Activated CD4-positive, alpha-beta T cell treated with anti-CD3 and anti-CD28 coated beads, Interleukin-2, amount 10 ng/mL, durations not matched to agents 7 days and 5 days (primary cell): ENCODE measurements at regions not wholly inside any gene's neighbourhood (a gene's known extent, or its start where the extent isn't known, plus 50 kb on each side); places are given as distances from the start of the nearest gene placed in this dataset.

ENCODE experiments used
- CTCF ChIA-PET: fragments of 350-600 bp; sonication (Branson Sonifier 250); formaldehyde crosslinking; loops from one replicate; lab custom pipeline; 2021; ENCODE audit warnings: antibody characterized with exemption; lab: Charles Lee
- POLR2A ChIA-PET: fragments of 350-600 bp; sonication (Branson Sonifier 250); formaldehyde crosslinking; loops from one replicate; lab custom pipeline; 2021; ENCODE audit warnings: antibody characterized with exemption; lab: Charles Lee
- DNase-seq: peaks from one replicate; pipeline ENCODE4 v3.0.0-alpha.2; 2020
- H3K27ac Mint-ChIP-seq: one replicate; pipeline ENCODE4 v1.8.0; 2021; ENCODE audit warnings: mild to moderate bottlenecking, moderate library complexity, mixed read lengths
- H3K27me3 Mint-ChIP-seq: one replicate; pipeline ENCODE4 v1.8.0; 2021; ENCODE audit warnings: mixed read lengths
- H3K36me3 Mint-ChIP-seq: one replicate; pipeline ENCODE4 v1.8.0; 2021; ENCODE audit warnings: low read depth, mixed read lengths
- H3K4me1 Mint-ChIP-seq: one replicate; pipeline ENCODE4 v1.8.0; 2021; ENCODE audit warnings: mixed read lengths
- H3K4me3 Mint-ChIP-seq: one replicate; pipeline ENCODE4 v1.8.0; 2021; ENCODE audit warnings: mild to moderate bottlenecking, moderate library complexity, mixed read lengths
- H3K9me3 Mint-ChIP-seq: one replicate; pipeline ENCODE4 v1.8.0; 2021; ENCODE audit warnings: mixed read lengths

DNA sequence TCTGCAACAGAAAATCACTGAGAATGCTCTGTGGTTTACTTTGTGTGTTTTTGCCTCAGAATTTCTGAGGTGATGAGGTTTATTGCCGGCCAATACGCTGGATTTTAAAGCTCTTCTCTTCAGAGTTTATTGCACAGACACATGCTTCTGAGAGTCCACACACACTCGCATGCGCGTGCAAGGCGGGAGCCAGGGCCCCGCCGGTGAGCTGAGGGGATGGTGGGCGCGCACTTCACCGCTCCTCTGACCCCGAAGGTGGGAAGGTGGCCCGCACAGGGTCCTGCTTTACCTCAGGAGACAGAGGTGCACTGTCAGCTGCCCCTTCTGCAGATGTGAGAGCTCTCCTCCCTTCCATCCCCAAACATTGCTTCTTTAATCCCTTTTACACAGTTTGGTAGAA is 158.4 kb upstream of the MAGI3 start:
- Mint-ChIP-seq H3K4me1 (no peaks in the 10 kb centered on the region), H3K4me3 (no peak overlapping the region), H3K36me3 (no peaks in the 10 kb centered on the region), H3K27me3 (peaks cover 15% of the 10 kb centered on the region), H3K9me3 (no peaks in the 10 kb centered on the region), H3K27ac (no peak overlapping the region)
- POLR2A ChIA-PET, result no interaction called here
- DNase-seq, result no peak
- CTCF ChIA-PET, result interaction anchor here (0.7 to 1.3 kb wide), 2 partner anchors 11 to 221 kb away, joined by 3 read pairs; no protein-coding TSS in a partner anchor

DNA sequence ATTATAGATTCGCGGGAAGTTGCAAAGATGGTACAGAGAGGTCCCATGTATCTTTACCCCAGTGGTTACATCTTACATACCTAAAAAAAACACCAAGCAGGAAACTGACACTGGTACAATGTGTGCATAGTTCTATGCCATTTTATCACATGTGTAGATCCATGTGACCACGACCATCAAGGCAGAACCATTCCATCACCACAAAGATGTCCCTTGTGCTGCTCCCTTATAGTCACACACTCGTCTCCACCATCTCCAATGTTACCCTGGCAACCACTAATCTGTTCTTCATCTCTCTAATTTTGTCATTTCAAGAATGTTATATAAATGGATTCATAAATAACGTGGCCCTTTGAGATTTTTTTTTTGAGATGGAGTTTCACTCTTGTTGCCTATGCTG is 156.9 kb upstream of the MAGI3 start:
- POLR2A ChIA-PET, result no interaction called here
- CTCF ChIA-PET, result no interaction called here
- H3K36me3 Mint-ChIP-seq, result no peaks in the 10 kb centered on the region
- H3K9me3 Mint-ChIP-seq, result no peaks in the 10 kb centered on the region
- H3K4me1 Mint-ChIP-seq, result no peaks in the 10 kb centered on the region
- no peak overlapping the region for H3K27ac Mint-ChIP-seq
- no peak for DNase-seq
- no peak overlapping the region for H3K4me3 Mint-ChIP-seq
- H3K27me3 Mint-ChIP-seq, result peaks cover 12% of the 10 kb centered on the region

DNA sequence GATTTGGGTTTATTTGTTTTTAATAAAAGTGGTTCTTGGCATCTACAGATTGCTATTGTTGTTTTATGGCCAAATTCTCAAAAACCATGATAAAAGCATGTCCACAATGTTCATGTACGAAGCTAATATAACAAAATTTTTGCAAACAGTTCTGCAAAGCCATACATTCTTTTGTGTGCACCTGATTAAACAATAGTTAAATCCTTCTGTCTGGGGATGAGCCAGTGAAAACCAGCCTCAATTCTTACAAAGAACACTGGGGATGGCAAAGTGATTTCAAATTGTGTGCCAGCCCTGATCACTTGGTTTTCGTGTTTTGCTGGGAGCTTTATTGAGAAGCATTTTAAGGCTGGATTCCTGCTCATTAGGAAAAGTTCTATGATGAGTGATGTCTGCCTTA is 149.1 kb upstream of the MAGI3 start:
- POLR2A ChIA-PET, result interaction anchor here (0.7 kb wide), 1 partner anchor 709 kb away, joined by 4 read pairs; no protein-coding TSS in a partner anchor
- CTCF ChIA-PET, result no interaction called here
- Mint-ChIP-seq H3K27ac (no peak overlapping the region), H3K4me1 (no peaks in the 10 kb centered on the region), H3K9me3 (no peaks in the 10 kb centered on the region), H3K36me3 (no peaks in the 10 kb centered on the region), H3K27me3 (no peaks in the 10 kb centered on the region), H3K4me3 (no peak overlapping the region)
- no peak for DNase-seq

DNA sequence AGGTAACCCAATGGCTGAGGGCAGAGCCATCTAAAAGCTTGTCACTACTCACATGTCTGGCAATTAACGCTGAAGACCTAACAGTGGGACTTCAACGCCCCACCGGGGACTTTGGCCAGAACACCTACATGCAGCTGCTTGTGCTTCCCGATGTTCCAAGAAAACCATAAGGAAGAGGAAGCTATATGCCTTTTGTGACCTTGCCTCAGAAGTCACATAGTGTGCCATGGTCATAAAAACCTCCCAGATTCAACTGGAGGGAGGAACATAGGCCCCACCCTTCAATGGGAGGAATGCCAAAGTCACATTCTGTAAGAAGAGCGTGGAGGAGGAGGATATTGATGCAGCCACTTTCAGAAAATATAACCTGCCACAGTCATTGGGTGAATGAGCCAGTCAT is 147.8 kb upstream of the MAGI3 start:
- Mint-ChIP-seq H3K9me3 (no peaks in the 10 kb centered on the region), H3K4me3 (no peak overlapping the region), H3K27me3 (no peaks in the 10 kb centered on the region), H3K4me1 (no peaks in the 10 kb centered on the region), H3K27ac (no peak overlapping the region), H3K36me3 (no peaks in the 10 kb centered on the region)
- ChIA-PET CTCF (no interaction called here), POLR2A (no interaction called here)
- no peak for DNase-seq

DNA sequence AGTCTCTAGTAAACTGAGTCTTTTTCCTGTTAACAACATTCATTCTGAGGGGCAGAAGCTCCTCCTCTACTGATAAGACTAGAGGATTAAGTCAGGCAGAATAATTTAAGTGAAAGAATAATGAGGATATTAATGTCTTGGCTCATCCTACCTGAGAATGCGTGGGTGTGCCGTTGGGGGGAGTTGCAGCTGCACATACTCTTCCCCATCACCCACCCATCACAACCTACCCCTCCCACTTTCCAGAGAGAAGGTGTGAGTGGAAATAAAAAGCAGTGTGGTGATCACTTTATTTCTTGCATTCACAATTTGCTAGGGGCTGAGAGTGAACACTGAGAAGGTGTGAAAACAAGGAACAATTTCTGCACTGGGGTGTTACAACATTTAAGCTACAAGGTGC is 146.8 kb upstream of the MAGI3 start:
- ChIA-PET CTCF (no interaction called here), POLR2A (no interaction called here)
- no peaks in the 10 kb centered on the region for H3K4me1 Mint-ChIP-seq

DNA sequence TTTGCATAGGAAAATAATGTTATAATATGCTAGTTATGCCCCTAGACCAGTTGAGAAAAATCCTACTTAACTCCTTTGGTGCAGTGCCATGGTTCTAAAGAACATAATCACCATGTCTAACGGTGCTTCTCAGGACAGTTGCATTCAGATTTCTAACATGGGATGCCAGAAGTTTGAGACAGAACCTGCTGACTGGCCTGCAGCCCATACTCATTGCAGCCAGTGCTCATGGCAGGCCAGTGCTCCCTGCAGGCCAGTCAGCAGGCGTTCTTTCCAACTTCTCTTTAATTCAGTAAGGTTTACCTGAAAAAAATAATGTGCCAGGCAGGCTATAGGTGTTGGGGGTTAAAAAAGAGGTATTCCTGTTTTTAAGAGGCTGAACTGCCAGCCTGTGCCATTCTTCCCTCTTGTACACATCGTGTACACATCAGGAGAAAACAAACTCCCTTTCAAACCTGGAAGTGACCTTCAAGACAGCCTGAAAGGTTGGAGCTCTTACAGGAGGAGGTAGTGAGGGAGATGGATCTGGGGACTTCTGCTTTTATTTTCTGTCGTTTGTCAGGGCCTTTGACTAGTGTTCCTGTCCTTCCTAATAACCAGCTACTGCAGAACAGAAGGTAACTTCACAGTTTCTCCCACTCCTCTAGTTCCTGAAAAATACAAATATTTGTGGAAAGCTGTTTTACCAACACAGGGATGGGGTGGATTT is 146.0 kb upstream of the MAGI3 start:
- no peaks in the 10 kb centered on the region for H3K4me1 Mint-ChIP-seq
- H3K4me3 Mint-ChIP-seq, result no peak overlapping the region
- no peak for DNase-seq
- no peaks in the 10 kb centered on the region for H3K36me3 Mint-ChIP-seq
- no peaks in the 10 kb centered on the region for H3K9me3 Mint-ChIP-seq
- no peaks in the 10 kb centered on the region for H3K27me3 Mint-ChIP-seq
- no peak overlapping the region for H3K27ac Mint-ChIP-seq
- ChIA-PET CTCF (no interaction called here), POLR2A (no interaction called here)

More for the DNA sequence above, 146.8 kb upstream of the MAGI3 start:
- DNase-seq, result no peak
- H3K4me3 Mint-ChIP-seq, result no peak overlapping the region
- no peaks in the 10 kb centered on the region for H3K27me3 Mint-ChIP-seq
- H3K9me3 Mint-ChIP-seq, result no peaks in the 10 kb centered on the region
- no peaks in the 10 kb centered on the region for H3K36me3 Mint-ChIP-seq
- H3K27ac Mint-ChIP-seq, result no peak overlapping the region

DNA sequence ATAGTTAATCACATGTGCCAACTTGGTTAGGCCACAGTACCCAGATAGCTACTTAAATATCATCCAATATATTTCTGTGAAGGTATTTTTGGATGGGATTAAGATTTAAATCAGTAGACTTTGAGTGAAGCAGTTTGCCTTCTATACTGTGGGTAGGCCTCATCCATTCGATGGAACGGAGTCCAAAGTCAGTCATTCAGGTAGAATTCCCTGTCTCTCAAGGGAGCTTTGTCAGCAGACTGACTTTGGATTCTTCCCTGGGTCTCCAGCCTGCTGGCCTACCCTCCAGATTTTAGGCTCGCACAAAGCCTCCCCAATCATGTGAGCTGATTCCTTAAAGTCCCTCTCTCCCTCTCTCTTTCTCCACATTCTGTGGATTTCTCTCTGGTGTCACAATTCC is 145.1 kb upstream of the MAGI3 start:
- CTCF ChIA-PET, result no interaction called here
- Mint-ChIP-seq H3K4me1 (no peaks in the 10 kb centered on the region), H3K27me3 (no peaks in the 10 kb centered on the region), H3K27ac (no peak overlapping the region), H3K36me3 (no peaks in the 10 kb centered on the region), H3K9me3 (no peaks in the 10 kb centered on the region), H3K4me3 (no peak overlapping the region)
- POLR2A ChIA-PET, result no interaction called here
- no peak for DNase-seq

DNA sequence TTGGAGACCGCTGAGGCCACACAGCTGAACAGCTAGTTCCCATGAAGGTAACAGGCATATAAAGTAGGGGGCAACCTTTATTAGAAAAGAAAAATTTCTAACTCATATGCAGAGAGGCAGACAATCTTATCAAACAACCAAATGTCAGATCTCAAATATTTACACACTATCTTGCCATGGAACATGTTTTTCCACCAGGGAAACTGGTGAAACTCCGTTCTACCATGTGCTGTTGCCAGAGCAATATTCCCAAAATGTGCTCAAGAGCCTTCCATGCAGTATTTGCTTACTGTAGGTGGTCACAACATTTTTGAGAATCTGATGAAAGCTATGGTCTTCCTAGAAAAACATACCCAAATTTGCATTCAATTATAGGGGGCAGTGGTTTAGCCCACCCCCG is 143.4 kb upstream of the MAGI3 start:
- H3K36me3 Mint-ChIP-seq, result no peaks in the 10 kb centered on the region
- no peaks in the 10 kb centered on the region for H3K27me3 Mint-ChIP-seq
- CTCF ChIA-PET, result no interaction called here
- H3K9me3 Mint-ChIP-seq, result no peaks in the 10 kb centered on the region
- no peak overlapping the region for H3K4me3 Mint-ChIP-seq
- H3K27ac Mint-ChIP-seq, result no peak overlapping the region
- POLR2A ChIA-PET, result no interaction called here
- no peak for DNase-seq
- H3K4me1 Mint-ChIP-seq, result no peaks in the 10 kb centered on the region

DNA sequence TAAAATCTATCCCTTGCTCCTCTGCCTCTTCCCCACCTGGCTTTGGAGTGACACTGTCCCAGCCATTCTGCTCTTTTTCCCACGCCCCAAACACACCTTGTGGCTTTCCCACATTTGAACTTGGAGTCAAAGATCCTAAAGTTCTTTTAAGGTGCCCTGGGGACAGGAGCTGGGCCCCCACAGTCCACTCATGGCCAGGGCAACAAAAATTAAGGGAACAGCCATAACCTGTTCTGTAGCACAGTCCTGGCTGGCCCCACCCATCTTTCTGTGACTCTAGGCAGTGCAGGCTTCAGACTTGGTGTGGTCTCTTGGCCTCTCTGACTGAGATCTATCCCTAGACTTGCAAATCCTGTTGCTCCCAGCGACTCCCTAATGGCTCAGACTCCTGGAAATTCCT is 143.0 kb upstream of the MAGI3 start:
- no peak overlapping the region for H3K4me3 Mint-ChIP-seq
- POLR2A ChIA-PET, result no interaction called here

DNA sequence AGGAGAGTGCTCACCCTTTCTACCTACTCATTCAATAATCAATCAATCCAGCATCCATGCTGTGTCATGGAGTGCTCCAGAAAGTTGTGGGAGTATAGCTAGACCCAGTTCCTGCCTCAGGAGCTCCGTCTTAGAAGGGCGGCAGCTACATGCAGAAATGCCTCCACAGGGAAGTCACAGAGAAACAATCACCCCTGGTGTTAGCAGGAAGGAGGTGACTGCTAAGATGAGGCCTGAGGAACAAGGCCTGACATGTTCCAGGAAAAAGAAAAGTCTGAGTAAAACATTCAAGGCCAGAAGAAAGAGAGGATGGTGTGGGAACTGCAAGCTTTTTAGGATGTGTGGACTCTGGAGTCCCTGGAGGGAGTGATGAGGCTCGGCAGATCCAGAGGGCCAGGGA is 142.5 kb upstream of the MAGI3 start:
- H3K4me3 Mint-ChIP-seq, result no peak overlapping the region
- no peak overlapping the region for H3K27ac Mint-ChIP-seq
- ChIA-PET CTCF (no interaction called here), POLR2A (no interaction called here)
- no peaks in the 10 kb centered on the region for H3K9me3 Mint-ChIP-seq
- H3K36me3 Mint-ChIP-seq, result no peaks in the 10 kb centered on the region
- H3K27me3 Mint-ChIP-seq, result no peaks in the 10 kb centered on the region
- no peaks in the 10 kb centered on the region for H3K4me1 Mint-ChIP-seq
- DNase-seq, result no peak

More for the DNA sequence above, 143.0 kb upstream of the MAGI3 start:
- CTCF ChIA-PET, result no interaction called here
- no peaks in the 10 kb centered on the region for H3K36me3 Mint-ChIP-seq
- no peak for DNase-seq
- H3K27me3 Mint-ChIP-seq, result no peaks in the 10 kb centered on the region
- H3K27ac Mint-ChIP-seq, result no peak overlapping the region
- H3K4me1 Mint-ChIP-seq, result no peaks in the 10 kb centered on the region
- H3K9me3 Mint-ChIP-seq, result no peaks in the 10 kb centered on the region

DNA sequence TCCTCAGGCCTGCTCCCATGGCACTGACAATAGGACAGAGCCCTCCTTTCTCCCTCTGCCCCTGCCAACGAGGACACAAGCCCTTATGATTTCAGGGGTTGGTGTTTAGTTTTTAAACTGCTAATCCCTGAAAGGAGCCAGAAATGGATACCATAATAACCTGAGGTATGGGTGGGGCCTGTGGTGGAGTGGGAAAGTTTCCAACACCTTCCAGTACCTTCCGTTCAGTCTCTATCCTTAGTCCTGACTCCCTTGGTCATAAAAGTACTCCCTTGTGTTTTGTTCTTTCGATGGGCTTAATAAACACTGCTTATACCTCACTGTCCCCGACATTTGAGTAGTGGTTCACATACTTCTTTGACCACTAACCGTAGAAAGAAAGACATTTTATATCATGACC is 141.8 kb upstream of the MAGI3 start:
- Mint-ChIP-seq H3K4me3 (no peak overlapping the region), H3K4me1 (no peaks in the 10 kb centered on the region), H3K36me3 (no peaks in the 10 kb centered on the region), H3K27ac (no peak overlapping the region), H3K9me3 (no peaks in the 10 kb centered on the region), H3K27me3 (no peaks in the 10 kb centered on the region)
- POLR2A ChIA-PET, result no interaction called here
- CTCF ChIA-PET, result no interaction called here
- DNase-seq, result no peak

DNA sequence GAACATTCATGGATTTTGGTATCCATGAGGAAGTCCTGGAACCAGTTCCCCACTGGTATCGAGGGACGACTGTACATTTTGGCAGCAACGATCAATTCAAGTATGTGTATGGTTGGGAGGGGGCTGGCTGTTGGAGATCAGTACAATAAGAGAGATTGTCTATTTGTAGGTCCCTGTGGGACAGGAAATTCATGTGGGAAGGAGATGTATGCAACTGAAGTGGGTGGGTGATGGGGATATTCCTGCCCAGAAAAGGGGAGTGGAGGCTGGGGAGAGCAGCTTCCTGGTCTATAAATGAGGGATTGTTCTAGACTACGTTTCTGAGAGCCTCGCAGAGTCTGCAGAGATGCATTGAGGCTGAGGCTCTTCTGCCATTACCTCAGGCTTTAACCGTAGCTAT is 140.2 kb upstream of the MAGI3 start:
- Mint-ChIP-seq H3K27ac (no peak overlapping the region), H3K4me1 (no peaks in the 10 kb centered on the region), H3K4me3 (no peak overlapping the region), H3K27me3 (no peaks in the 10 kb centered on the region), H3K36me3 (no peaks in the 10 kb centered on the region), H3K9me3 (no peaks in the 10 kb centered on the region)
- POLR2A ChIA-PET, result no interaction called here
- CTCF ChIA-PET, result interaction anchor here (0.6 kb wide), 1 partner anchor 281 kb away, joined by 4 read pairs; no protein-coding TSS in a partner anchor
- no peak for DNase-seq

DNA sequence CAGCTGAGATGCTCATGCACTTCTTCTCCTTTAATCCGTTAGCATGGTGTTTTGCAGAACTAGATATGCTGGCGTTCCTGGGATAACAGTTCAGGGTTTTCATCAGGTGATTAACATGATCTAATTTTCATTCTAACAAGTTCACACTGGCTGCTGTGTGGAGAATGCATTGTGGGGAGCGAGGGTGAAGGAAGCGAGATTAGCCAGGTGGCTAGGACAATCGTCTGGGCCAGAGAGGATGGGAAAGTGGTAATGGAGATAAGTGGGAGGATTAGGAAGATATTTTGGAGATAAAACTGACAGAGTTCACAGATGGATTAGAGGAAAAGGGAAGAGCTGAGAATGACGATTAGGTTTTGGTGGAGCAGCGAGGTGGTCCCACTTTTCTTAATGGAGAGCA is 138.1 kb upstream of the MAGI3 start:
- Mint-ChIP-seq H3K27me3 (no peaks in the 10 kb centered on the region), H3K27ac (no peak overlapping the region), H3K4me3 (no peak overlapping the region), H3K4me1 (no peaks in the 10 kb centered on the region), H3K36me3 (no peaks in the 10 kb centered on the region), H3K9me3 (no peaks in the 10 kb centered on the region)
- ChIA-PET CTCF (interaction anchor here (0.5 kb wide), 1 partner anchor 20 kb away, joined by 4 read pairs; no protein-coding TSS in a partner anchor), POLR2A (no interaction called here)
- DNase-seq, result no peak

DNA sequence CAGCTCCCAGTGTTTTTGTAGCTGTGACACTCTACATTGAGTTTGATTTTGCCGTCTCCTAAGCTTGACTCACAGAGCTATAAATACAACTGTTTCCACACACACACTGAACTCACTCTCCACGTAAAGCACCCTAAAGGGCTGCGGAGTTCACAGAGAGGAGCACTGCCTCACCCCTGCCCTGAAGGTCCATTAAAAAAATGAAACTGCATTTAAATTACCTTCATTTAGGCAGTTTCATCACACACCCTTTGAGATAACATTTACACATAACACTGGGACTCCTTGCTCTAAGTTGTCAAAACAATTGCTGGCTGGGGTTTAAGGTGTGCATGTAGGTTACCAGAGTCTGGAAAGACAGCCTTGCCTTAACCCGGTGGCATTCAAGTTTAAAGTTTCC is 137.1 kb upstream of the MAGI3 start:
- H3K27ac Mint-ChIP-seq, result no peak overlapping the region
- no peaks in the 10 kb centered on the region for H3K9me3 Mint-ChIP-seq
- CTCF ChIA-PET, result no interaction called here
- DNase-seq, result no peak
- H3K27me3 Mint-ChIP-seq, result peaks cover under 1% of the 10 kb centered on the region
- H3K36me3 Mint-ChIP-seq, result no peaks in the 10 kb centered on the region
- H3K4me3 Mint-ChIP-seq, result no peak overlapping the region
- no peaks in the 10 kb centered on the region for H3K4me1 Mint-ChIP-seq
- POLR2A ChIA-PET, result no interaction called here
